Mesenchymal stem cell (in vitro differentiated cells and primary cell): ENCODE measurements at regions not wholly inside any gene's neighbourhood (a gene's known extent, or its start where the extent isn't known, plus 50 kb on each side); places are given as distances from the start of the nearest gene placed in this dataset.

Experiments
- DNase-seq: peaks from one replicate; pipeline ENCODE4 v3.0.0-alpha.2; 2013
- H2AFZ ChIP-seq: one replicate; pipeline ENCODE4 v1.6.1; 2013; ENCODE audit warnings: low read depth, mild to moderate bottlenecking, control low read depth, inconsistent platforms, low read length, moderate library complexity
- H2AK5ac ChIP-seq: 2 replicates; pipeline ENCODE4 v1.6.1; 2013; ENCODE audit warnings: low read length, moderate library complexity, mild to moderate bottlenecking, inconsistent platforms; ENCODE audit not compliant: severe bottlenecking
- H2BK120ac ChIP-seq: one replicate; pipeline ENCODE4 v1.6.1; 2013; ENCODE audit warnings: low read depth, mild to moderate bottlenecking, inconsistent platforms, low read length, moderate library complexity
- H2BK12ac ChIP-seq, 2 experiments: one replicate each; pipeline ENCODE4 v1.6.1; 2013; ENCODE audit warnings: inconsistent platforms in 2 of 2, low read length in 2 of 2, mild to moderate bottlenecking in 2 of 2, moderate library complexity in 2 of 2, control low read depth in 1 of 2
- H2BK15ac ChIP-seq: one replicate; pipeline ENCODE4 v1.6.1; 2013; ENCODE audit warnings: mild to moderate bottlenecking, low read depth, inconsistent platforms; ENCODE audit not compliant: poor library complexity, severe bottlenecking
- H2BK5ac ChIP-seq: 2 replicates; pipeline ENCODE4 v1.6.1; 2013; ENCODE audit warnings: low read depth, mild to moderate bottlenecking, low read length, control low read depth, inconsistent platforms; ENCODE audit not compliant: poor library complexity, severe bottlenecking
- H3K14ac ChIP-seq, 2 experiments: one replicate each; pipeline ENCODE4 v1.6.1; 2013; ENCODE audit warnings: inconsistent platforms in 2 of 2, low read length in 2 of 2, control low read depth in 1 of 2, mild to moderate bottlenecking in 1 of 2, moderate library complexity in 1 of 2
- H3K18ac ChIP-seq, 2 experiments: one replicate each; pipeline ENCODE4 v1.6.1; 2013; ENCODE audit warnings: inconsistent platforms in 2 of 2, low read length in 2 of 2, control low read depth in 1 of 2, low read depth in 1 of 2, mild to moderate bottlenecking in 1 of 2
- H3K23ac ChIP-seq, 2 experiments: one replicate each; pipeline ENCODE4 v1.6.1; 2013; ENCODE audit warnings: inconsistent platforms in 2 of 2, low read length in 2 of 2, mild to moderate bottlenecking in 2 of 2, moderate library complexity in 2 of 2, control low read depth in 1 of 2
- H3K27ac ChIP-seq: 2 replicates; pipeline ENCODE4 v1.5.1; 2013; ENCODE audit warnings: mild to moderate bottlenecking, moderate library complexity, low read length, control low read depth, inconsistent platforms; ENCODE audit not compliant: poor library complexity, severe bottlenecking
- H3K27me3 ChIP-seq, 2 experiments: 2 replicates each; pipeline versions ENCODE4 v1.6.1 to v1.7.0; 2013; ENCODE audit warnings: low read length in 2 of 2, mild to moderate bottlenecking in 2 of 2, moderate library complexity in 2 of 2, control low read depth in 1 of 2, inconsistent platforms in 1 of 2; ENCODE audit not compliant: control insufficient read depth in 1 of 2, insufficient read depth in 1 of 2
- H3K36me3 ChIP-seq, 2 experiments: 2 replicates each; pipeline versions ENCODE4 v1.6.1 to v1.7.0; 2013; ENCODE audit warnings: low read length in 2 of 2, control low read depth in 1 of 2, inconsistent platforms in 1 of 2, low read depth in 1 of 2, mild to moderate bottlenecking in 1 of 2; ENCODE audit not compliant: insufficient read depth in 2 of 2, control insufficient read depth in 1 of 2
- H3K4ac ChIP-seq, 2 experiments: one replicate each; pipeline ENCODE4 v1.6.1; 2013; ENCODE audit warnings: inconsistent platforms in 2 of 2, low read length in 2 of 2, mild to moderate bottlenecking in 2 of 2, moderate library complexity in 2 of 2, control low read depth in 1 of 2, low read depth in 1 of 2
- H3K4me1 ChIP-seq: 2 replicates; pipeline ENCODE4 v1.6.1; 2013; ENCODE audit warnings: low read depth, low read length, control low read depth; ENCODE audit not compliant: control insufficient read depth, insufficient read depth
- H3K4me2 ChIP-seq: 2 replicates; pipeline ENCODE4 v1.6.1; 2013; ENCODE audit warnings: low read length, mild to moderate bottlenecking, inconsistent platforms; ENCODE audit not compliant: poor library complexity, severe bottlenecking
- H3K4me3 ChIP-seq, 2 experiments: 2 replicates each; pipeline versions ENCODE4 v1.5.1 to v1.7.0; 2013; ENCODE audit warnings: low read length in 2 of 2, mild to moderate bottlenecking in 2 of 2, control low read depth in 1 of 2, low read depth in 1 of 2; ENCODE audit not compliant: insufficient read depth in 1 of 2
- H3K79me1 ChIP-seq: replicated peaks from 2 replicates; pipeline ENCODE4 v1.6.1; 2013; ENCODE audit warnings: mild to moderate bottlenecking, control low read depth, low read length, inconsistent platforms; ENCODE audit not compliant: poor library complexity, severe bottlenecking
- H3K9ac ChIP-seq: 2 replicates; pipeline ENCODE4 v1.7.0; 2013; ENCODE audit warnings: mild to moderate bottlenecking, low read length, moderate library complexity
- H3K9me3 ChIP-seq: 2 replicates; pipeline ENCODE4 v1.7.0; 2013; ENCODE audit warnings: mild to moderate bottlenecking, low read length; ENCODE audit not compliant: control insufficient read depth
- H4K8ac ChIP-seq: one replicate; pipeline ENCODE4 v1.6.1; 2013; ENCODE audit warnings: inconsistent platforms, mild to moderate bottlenecking, low read length, moderate library complexity
- H4K91ac ChIP-seq: one replicate; pipeline ENCODE4 v1.6.1; 2013; ENCODE audit warnings: mild to moderate bottlenecking, low read length, inconsistent platforms
- WGBS: methylation state at CpG from one replicate; pipeline ENCODE4 v1.1.7; 2013; ENCODE audit warnings: mixed read lengths; 5-methylcytosine and 5-hydroxymethylcytosine counted together

DNA sequence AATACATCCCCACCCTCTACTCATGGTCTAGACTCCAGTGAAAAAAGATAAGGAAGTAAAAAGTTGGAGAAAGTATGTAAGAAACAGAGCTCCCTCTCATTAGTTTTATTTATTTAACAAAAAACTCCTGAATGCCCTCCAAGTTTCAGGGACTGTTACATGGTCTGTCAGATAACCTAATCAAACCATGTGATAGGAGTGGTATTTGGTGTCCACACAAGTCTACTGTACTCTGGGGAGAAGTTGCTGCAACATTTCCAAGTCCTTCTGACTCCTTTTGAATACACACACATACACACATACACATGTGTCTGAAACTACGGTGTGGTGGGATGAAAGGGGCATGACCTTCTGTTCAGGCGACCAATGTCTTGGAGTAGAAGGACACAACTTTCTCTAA lies 320.0 kb downstream of the ADGRG6 start:
- no peak overlapping the region for H3K4me3 ChIP-seq

GRCh38 chr6:142624978-142625715 lies 319.8 kb downstream of the HIVEP2 start:
- Histone ChIP-seq H3K18ac (no peak overlapping the region), H4K8ac (no peak overlapping the region), H2AK5ac (no peak overlapping the region), H2AFZ (no peak overlapping the region), H3K14ac (no peak overlapping the region), H4K91ac (no peak overlapping the region), H2BK12ac (no peak overlapping the region), H3K4ac (no peak overlapping the region), H3K4me2 (no peak overlapping the region), H3K36me3 (no peaks in the 10 kb centered on the region), H3K9ac (no peak overlapping the region), H3K4me3 (no peak overlapping the region), H2BK5ac (no peak overlapping the region), H3K27ac (no peak overlapping the region), H3K4me1 (no peaks in the 10 kb centered on the region), H3K79me1 (no peaks in the 10 kb centered on the region), H2BK120ac (no peak overlapping the region), H2BK15ac (no peak overlapping the region), H3K9me3 (no peaks in the 10 kb centered on the region), H3K23ac (no peak overlapping the region), H3K27me3 (no peaks in the 10 kb centered on the region)
- WGBS, result no CpG with 5 or more reads among the region's 2 CpGs
- DNase-seq, result no peak

More for the DNA sequence above, 320.0 kb downstream of the ADGRG6 start:
- H3K18ac ChIP-seq, result no peak overlapping the region
- no peak overlapping the region for H3K9ac ChIP-seq
- H2AK5ac ChIP-seq, result no peak overlapping the region
- no peak overlapping the region for H3K4ac ChIP-seq
- no peak overlapping the region for H2AFZ ChIP-seq
- H3K79me1 ChIP-seq, result no peaks in the 10 kb centered on the region
- no peak overlapping the region for H2BK12ac ChIP-seq
- peaks cover 0 to 9% of the 10 kb centered on the region in 2 experiments for H3K27me3 ChIP-seq
- no peak overlapping the region for H3K23ac ChIP-seq
- H3K36me3 ChIP-seq, result no peaks in the 10 kb centered on the region
- no peaks in the 10 kb centered on the region for H3K9me3 ChIP-seq
- H3K4me2 ChIP-seq, result no peak overlapping the region
- WGBS, result 94% methylated on average over 2 of the region's 2 CpGs
- no peak overlapping the region for H2BK5ac ChIP-seq
- H4K91ac ChIP-seq, result no peak overlapping the region
- no peak overlapping the region for H2BK15ac ChIP-seq
- no peak overlapping the region for H3K27ac ChIP-seq
- H4K8ac ChIP-seq, result no peak overlapping the region
- no peak overlapping the region for H3K14ac ChIP-seq
- H3K4me1 ChIP-seq, result no peaks in the 10 kb centered on the region
- no peak overlapping the region for H2BK120ac ChIP-seq
- no peak for DNase-seq

- Histone ChIP-seq H4K8ac (no peak overlapping the region), H3K4me1 (no peaks in the 10 kb centered on the region), H3K79me1 (no peaks in the 10 kb centered on the region), H2BK120ac (no peak overlapping the region), H3K4ac (no peak overlapping the region), H2AFZ (no peak overlapping the region), H2BK12ac (no peak overlapping the region), H4K91ac (no peak overlapping the region), H3K14ac (no peak overlapping the region), H3K36me3 (no peaks in the 10 kb centered on the region), H2BK5ac (no peak overlapping the region), H2AK5ac (no peak overlapping the region), H3K27ac (no peak overlapping the region), H3K4me2 (no peak overlapping the region), H3K27me3 (no peaks in the 10 kb centered on the region), H3K9me3 (no peaks in the 10 kb centered on the region), H3K23ac (no peak overlapping the region), H3K9ac (peak overlapping the region; percentile 19), H3K18ac (no peak overlapping the region), H3K4me3 (peak overlapping the region in 1 of 2 experiments; percentile 15), H2BK15ac (no peak overlapping the region)
- DNase-seq, result no peak
- 92% methylated on average over 2 of the region's 3 CpGs for WGBS
Measured at GRCh38 chr6:142627474-142627873, 317.5 kb downstream of the HIVEP2 start.

- Histone ChIP-seq H3K4me2 (no peak overlapping the region), H3K9ac (no peak overlapping the region), H2AK5ac (no peak overlapping the region), H3K27ac (no peak overlapping the region), H2BK120ac (no peak overlapping the region), H3K27me3 (no peaks in the 10 kb centered on the region), H3K79me1 (no peaks in the 10 kb centered on the region), H4K8ac (no peak overlapping the region), H3K4ac (no peak overlapping the region), H4K91ac (no peak overlapping the region), H2AFZ (no peak overlapping the region), H2BK5ac (no peak overlapping the region), H2BK12ac (no peak overlapping the region), H3K23ac (no peak overlapping the region), H3K18ac (no peak overlapping the region), H3K4me1 (no peaks in the 10 kb centered on the region), H3K4me3 (no peak overlapping the region), H3K14ac (no peak overlapping the region), H3K36me3 (no peaks in the 10 kb centered on the region), H3K9me3 (no peaks in the 10 kb centered on the region), H2BK15ac (no peak overlapping the region)
- no peak for DNase-seq
- 100% methylated on average over 2 of the region's 2 CpGs for WGBS
Measured at GRCh38 chr6:142631517-142632385, 313.2 kb downstream of the HIVEP2 start.
